SK-N-SH (cell line): ENCODE measurements at regions not wholly inside any gene's neighbourhood (a gene's known extent, or its start where the extent isn't known, plus 50 kb on each side); places are given as distances from the start of the nearest gene placed in this dataset.

Source experiments
- CTCF ChIA-PET: fragments of 300-600, 350-600 bp; formaldehyde crosslinking; extraction: SDS; loops from one replicate; lab custom pipeline; 2021; lab: Yijun Ruan, JAX
- POLR2A ChIA-PET: fragments of 350-600 bp; sonication (Branson Sonifier 250); formaldehyde crosslinking; extraction: SDS; loops from one replicate; lab custom pipeline; 2020; ENCODE audit warnings: antibody characterized with exemption, inconsistent platforms; lab: Yijun Ruan, JAX
- DNase-seq: peaks from one replicate; pipeline ENCODE4 v3.0.0; 2012
- H2AFZ ChIP-seq: fragments of 200-600 bp; sonication (generic); 2 replicates; pipeline ENCODE4 v1.8.1; 2016; ENCODE audit warnings: antibody characterized with exemption, mild to moderate bottlenecking, low read depth
- H3F3A ChIP-seq: fragments of 200-600 bp; sonication (generic); replicated peaks from 2 replicates; pipeline ENCODE3; 2016; ENCODE audit warnings: antibody characterized with exemption, mild to moderate bottlenecking; ENCODE audit not compliant: insufficient read depth
- H3K27ac ChIP-seq, 2 experiments: fragments of 200-500 bp in 1 of 2; fragments of 200-600 bp in 1 of 2; sonication (Bioruptor generic) in 1 of 2; sonication (generic), shearing (Covaris generic) in 1 of 2; 2 replicates each; pipeline versions ENCODE4 v1.5.1 to v1.6.1; 2014 to 2016; ENCODE audit warnings: low read depth in 2 of 2, inconsistent platforms in 1 of 2, low read length in 1 of 2, mild to moderate bottlenecking in 1 of 2, mixed read lengths in 1 of 2
- H3K27me3 ChIP-seq: fragments of 200-600 bp; sonication (generic), shearing (Covaris generic); 2 replicates; pipeline ENCODE4 v1.6.1; 2016; ENCODE audit warnings: mixed run types; ENCODE audit not compliant: insufficient read depth
- H3K36me3 ChIP-seq, 2 experiments: fragments of 200-500 bp in 1 of 2; fragments of 200-600 bp in 1 of 2; sonication (Bioruptor generic) in 1 of 2; sonication (generic) in 1 of 2; replicated peaks in 1 of 2; 2 replicates each; pipeline versions ENCODE3 to v1.5.1; 2014 to 2016; ENCODE audit warnings: low read length in 1 of 2, mild to moderate bottlenecking in 1 of 2; ENCODE audit not compliant: insufficient read depth in 2 of 2, control insufficient read depth in 1 of 2
- H3K4me1 ChIP-seq, 2 experiments: fragments of 200-500 bp in 1 of 2; fragments of 200-600 bp in 1 of 2; sonication (Bioruptor generic) in 1 of 2; sonication (generic), shearing (Covaris generic) in 1 of 2; 2 replicates each; pipeline versions ENCODE4 v1.5.1 to v1.6.1; 2014 to 2016; ENCODE audit warnings: low read depth in 1 of 2, low read length in 1 of 2, mixed run types in 1 of 2; ENCODE audit not compliant: insufficient read depth in 2 of 2, control insufficient read depth in 1 of 2
- H3K4me2 ChIP-seq: fragments of 200-600 bp; sonication (generic), shearing (Covaris generic); 2 replicates; pipeline ENCODE4 v1.6.1; 2017; ENCODE audit warnings: mixed run types
- H3K4me3 ChIP-seq, 2 experiments: fragments of 200-500 bp in 1 of 2; fragments of 200-600 bp in 1 of 2; sonication (Bioruptor generic) in 1 of 2; sonication (generic), shearing (Covaris generic) in 1 of 2; 2 replicates each; pipeline versions ENCODE4 v1.5.1 to v1.8.1; 2014 to 2016; ENCODE audit warnings: low read depth in 2 of 2, inconsistent platforms in 1 of 2, low read length in 1 of 2, mild to moderate bottlenecking in 1 of 2, mixed read lengths in 1 of 2, moderate library complexity in 1 of 2
- H3K79me2 ChIP-seq: fragments of 200-600 bp; sonication (generic); 2 replicates; pipeline ENCODE4 v1.8.1; 2017; ENCODE audit warnings: mild to moderate bottlenecking; ENCODE audit not compliant: insufficient read depth
- H3K9ac ChIP-seq: fragments of 200-600 bp; sonication (generic); 2 replicates; pipeline ENCODE4 v1.6.1; 2017; ENCODE audit warnings: mixed run types
- H3K9me2 ChIP-seq: fragments of 200-600 bp; sonication (generic); 2 replicates; pipeline ENCODE4 v1.6.1; 2017; ENCODE audit warnings: mixed run types
- H3K9me3 ChIP-seq: fragments of 200-600 bp; sonication (generic); 2 replicates; pipeline ENCODE4 v1.6.1; 2017; ENCODE audit warnings: mixed run types, mild to moderate bottlenecking, moderate library complexity
- H4K20me1 ChIP-seq: fragments of 200-600 bp; sonication (generic); 2 replicates; pipeline ENCODE4 v1.6.1; 2017; ENCODE audit warnings: mild to moderate bottlenecking, mixed run types; ENCODE audit not compliant: insufficient read depth
- ELF1 ChIP-seq: IDR thresholded peaks from 2 replicates; pipeline ENCODE4 v1.4.0; 2012
- FOXJ3 ChIP-seq: sonication (generic); formaldehyde crosslinking; IDR thresholded peaks from 2 replicates; pipeline ENCODE4 v1.5.1; 2020; ENCODE audit warnings: mild to moderate bottlenecking, missing genetic modification reagents
- GABPA ChIP-seq: IDR thresholded peaks from 2 replicates; pipeline ENCODE4 v1.4.0; 2012; ENCODE audit warnings: low read depth, mild to moderate bottlenecking
- GATA2 ChIP-seq: sonication (generic); formaldehyde crosslinking; IDR thresholded peaks from 2 replicates; pipeline ENCODE4 v1.5.0; 2020; ENCODE audit warnings: mild to moderate bottlenecking, missing genetic modification reagents
- MEF2A ChIP-seq: IDR thresholded peaks from 2 replicates; pipeline ENCODE4 v1.4.0; 2012; ENCODE audit warnings: low read depth, borderline replicate concordance
- MXI1 ChIP-seq: IDR thresholded peaks from 2 replicates; pipeline ENCODE4 v1.6.1; 2012; ENCODE audit warnings: mild to moderate bottlenecking, low read depth, low read length, improper control_type of control experiment
- NRF1 ChIP-seq: IDR thresholded peaks from 2 replicates; pipeline ENCODE4 v1.6.1; 2012; ENCODE audit warnings: low read depth, mild to moderate bottlenecking, low read length
- PBX3 ChIP-seq: IDR thresholded peaks from 2 replicates; pipeline ENCODE4; 2012
- RAD21 ChIP-seq: IDR thresholded peaks from 2 replicates; pipeline ENCODE4 v1.6.1; 2012; ENCODE audit warnings: mild to moderate bottlenecking, low read length
- REST ChIP-seq: IDR thresholded peaks from 2 replicates; pipeline ENCODE4 v1.6.1; 2012; ENCODE audit warnings: mild to moderate bottlenecking, low read depth, low read length, moderate library complexity
- RXRA ChIP-seq: IDR thresholded peaks from 2 replicates; pipeline ENCODE4 v1.4.0; 2012; ENCODE audit warnings: low read depth, mild to moderate bottlenecking, borderline replicate concordance
- SMC3 ChIP-seq: IDR thresholded peaks from 2 replicates; pipeline ENCODE4 v1.6.1; 2012; ENCODE audit warnings: low read depth, low read length, improper control_type of control experiment
- WGBS: methylation state at CpG from one replicate; pipeline ENCODE4 v1.1.6; 2017; ENCODE audit warnings: low lambda C conversion rate; 5-methylcytosine and 5-hydroxymethylcytosine counted together
- TF ChIP-seq, protein P1 (sequence below): fragments of 150-350 bp; IDR thresholded peaks from 2 replicates; pipeline ENCODE4 v1.6.1; 2016; ENCODE audit warnings: mild to moderate bottlenecking, low read depth, low read length

DNA sequence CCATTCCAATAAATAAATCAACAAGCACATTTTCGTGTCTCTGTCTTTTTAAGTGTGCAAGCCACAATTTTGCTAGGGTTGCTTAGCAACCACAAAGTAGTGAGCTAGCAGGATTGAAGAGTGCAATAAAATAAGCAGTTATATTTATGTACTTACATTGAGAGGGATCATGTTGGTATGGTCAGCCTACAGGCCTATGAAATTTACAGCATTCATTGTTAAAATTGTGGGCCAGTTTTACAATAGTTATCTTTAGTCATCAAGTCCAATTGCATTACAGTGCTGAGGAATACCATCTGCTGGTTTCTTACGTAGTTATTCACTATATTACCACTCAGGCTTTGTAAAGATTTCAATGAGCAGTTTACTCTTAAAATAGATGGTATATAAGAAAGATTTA lies 192.5 kb upstream of the POT1 start:
- DNase-seq: peak; percentile 14
- H3K79me2 ChIP-seq: no peaks in the 10 kb centered on the region

GRCh38 chr7:125119559-125120115 lies 190.0 kb upstream of the POT1 start:
- H3K4me1 ChIP-seq: no peaks in the 10 kb centered on the region; a peak in 1 of 4 replicates
- H3K9me2 ChIP-seq: no peaks in the 10 kb centered on the region
- H3K27me3 ChIP-seq: no peaks in the 10 kb centered on the region
- TF ChIP-seq, protein P1, sequence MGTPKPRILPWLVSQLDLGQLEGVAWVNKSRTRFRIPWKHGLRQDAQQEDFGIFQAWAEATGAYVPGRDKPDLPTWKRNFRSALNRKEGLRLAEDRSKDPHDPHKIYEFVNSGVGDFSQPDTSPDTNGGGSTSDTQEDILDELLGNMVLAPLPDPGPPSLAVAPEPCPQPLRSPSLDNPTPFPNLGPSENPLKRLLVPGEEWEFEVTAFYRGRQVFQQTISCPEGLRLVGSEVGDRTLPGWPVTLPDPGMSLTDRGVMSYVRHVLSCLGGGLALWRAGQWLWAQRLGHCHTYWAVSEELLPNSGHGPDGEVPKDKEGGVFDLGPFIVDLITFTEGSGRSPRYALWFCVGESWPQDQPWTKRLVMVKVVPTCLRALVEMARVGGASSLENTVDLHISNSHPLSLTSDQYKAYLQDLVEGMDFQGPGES: no peak
- TF ChIP-seq REST (no peak), GABPA (no peak), RXRA (no peak), SMC3 (no peak), NRF1 (no peak), PBX3 (no peak), FOXJ3 (CRISPR knock-in tag) (no peak), RAD21 (no peak), MXI1 (no peak), MEF2A (no peak), GATA2 (CRISPR knock-in tag) (no peak)
- no peak overlapping the region for H3K4me2 ChIP-seq
- H4K20me1 ChIP-seq: no peaks in the 10 kb centered on the region
- H3K9ac ChIP-seq: no peak overlapping the region
- ChIA-PET POLR2A (no interaction called here), CTCF (no interaction called here)
- H3K79me2 ChIP-seq: no peaks in the 10 kb centered on the region
- no peaks in the 10 kb centered on the region for H3K36me3 ChIP-seq
- H3F3A ChIP-seq: no peaks in the 10 kb centered on the region
- no peak overlapping the region for H2AFZ ChIP-seq
- no peak for DNase-seq
- H3K9me3 ChIP-seq: no peaks in the 10 kb centered on the region
- H3K27ac ChIP-seq: no peak overlapping the region
- H3K4me3 ChIP-seq: no peak overlapping the region
- 58% methylated on average over 4 of the region's 4 CpGs for WGBS

More for the DNA sequence above, 192.5 kb upstream of the POT1 start:
- no peaks in the 10 kb centered on the region; a peak in 1 of 4 replicates for H3K4me1 ChIP-seq
- no peak overlapping the region for H3K4me3 ChIP-seq
- no peaks in the 10 kb centered on the region for H3K9me3 ChIP-seq
- H3K4me2 ChIP-seq: no peak overlapping the region
- H3F3A ChIP-seq: no peaks in the 10 kb centered on the region
- no peaks in the 10 kb centered on the region for H3K27me3 ChIP-seq
- ChIA-PET CTCF (interaction anchor here (0.7 kb wide), 1 partner anchor 163 kb away, joined by 3 read pairs; no protein-coding TSS in a partner anchor), POLR2A (no interaction called here)
- 25% methylated on average over 2 of the region's 2 CpGs for WGBS
- H3K9me2 ChIP-seq: no peaks in the 10 kb centered on the region
- no peak overlapping the region for H3K9ac ChIP-seq
- no peaks in the 10 kb centered on the region for H3K36me3 ChIP-seq
- no peak overlapping the region for H3K27ac ChIP-seq
- no peak overlapping the region for H2AFZ ChIP-seq
- TF ChIP-seq ELF1 (no peak), GATA2 (CRISPR knock-in tag) (peak; percentile 66)
- no peaks in the 10 kb centered on the region for H4K20me1 ChIP-seq
